ENCODE measurements at regions not wholly inside any gene's neighbourhood (a gene's known extent, or its start where the extent isn't known, plus 50 kb on each side); places are given as distances from the start of the nearest gene placed in this dataset.

GRCh38 chr7:156222611-156223010 is 410.3 kb upstream of the SHH start:
- intact Hi-C loops (cut with DNase I, micrococcal nuclease) = no loop called here
- ATAC-seq = no peak
- no peaks in the 10 kb centered on the region for H3K4me1 Mint-ChIP-seq
- POLR2A ChIA-PET = no interaction called here
- DNase-seq = no peak
- CTCF ChIA-PET = no interaction called here
- no peaks in the 10 kb centered on the region for H3K9me3 Mint-ChIP-seq (ENCODE audit: low read depth)
- no peak overlapping the region for H3K27ac Mint-ChIP-seq
- no peaks in the 10 kb centered on the region for H3K36me3 Mint-ChIP-seq (ENCODE audit: low read depth)
- H3K27me3 Mint-ChIP-seq = peaks cover 5% of the 10 kb centered on the region
- H3K4me3 Mint-ChIP-seq = no peak overlapping the region

GRCh38 chr7:156222151-156222550 is 409.9 kb upstream of the SHH start:
- intact Hi-C loops (cut with DNase I, micrococcal nuclease) = no loop called here

GRCh38 chr7:156220701-156221100 is 408.4 kb upstream of the SHH start:
- H3K4me3 Mint-ChIP-seq = no peak overlapping the region
- ChIA-PET POLR2A (no interaction called here), CTCF (no interaction called here)
- no peaks in the 10 kb centered on the region for H3K36me3 Mint-ChIP-seq (ENCODE audit: low read depth)
- no peaks in the 10 kb centered on the region for H3K9me3 Mint-ChIP-seq (ENCODE audit: low read depth)
- DNase-seq (no peak), ATAC-seq (no peak)
- H3K27ac Mint-ChIP-seq = no peak overlapping the region
- no peaks in the 10 kb centered on the region for H3K4me1 Mint-ChIP-seq
- intact Hi-C loops (cut with DNase I, micrococcal nuclease) = no loop called here
- H3K27me3 Mint-ChIP-seq = peaks cover 5% of the 10 kb centered on the region

More at GRCh38 chr7:156222151-156222550, 409.9 kb upstream of the SHH start:
- H3K27ac Mint-ChIP-seq = no peak overlapping the region
- ChIA-PET POLR2A (no interaction called here), CTCF (no interaction called here)
- no peaks in the 10 kb centered on the region for H3K9me3 Mint-ChIP-seq (ENCODE audit: low read depth)
- no peaks in the 10 kb centered on the region for H3K4me1 Mint-ChIP-seq
- ATAC-seq = no peak
- no peaks in the 10 kb centered on the region for H3K36me3 Mint-ChIP-seq (ENCODE audit: low read depth)
- H3K4me3 Mint-ChIP-seq = no peak overlapping the region
- no peak for DNase-seq
- peaks cover 5% of the 10 kb centered on the region for H3K27me3 Mint-ChIP-seq

- CTCF ChIA-PET = no interaction called here
- ATAC-seq (no peak), DNase-seq (no peak)
- no peaks in the 10 kb centered on the region for H3K9me3 Mint-ChIP-seq (ENCODE audit: low read depth)
- POLR2A ChIA-PET = no interaction called here
- H3K27ac Mint-ChIP-seq = no peak overlapping the region
- H3K4me3 Mint-ChIP-seq = no peak overlapping the region
- H3K27me3 Mint-ChIP-seq = peaks cover 5% of the 10 kb centered on the region
- no peaks in the 10 kb centered on the region for H3K36me3 Mint-ChIP-seq (ENCODE audit: low read depth)
- no peaks in the 10 kb centered on the region for H3K4me1 Mint-ChIP-seq
- intact Hi-C loops (cut with DNase I, micrococcal nuclease) = no loop called here
These were observed 407.9 kb upstream of the SHH start for GRCh38 chr7:156220078-156220605.

GRCh38 chr7:156219307-156220077 is 407.2 kb upstream of the SHH start:
- Mint-ChIP-seq H3K4me3 (no peak overlapping the region), H3K4me1 (no peaks in the 10 kb centered on the region), H3K27ac (no peak overlapping the region), H3K36me3 (ENCODE audit: low read depth) (no peaks in the 10 kb centered on the region), H3K9me3 (ENCODE audit: low read depth) (no peaks in the 10 kb centered on the region), H3K27me3 (peaks cover 5% of the 10 kb centered on the region)
- POLR2A ChIA-PET = no interaction called here
- DNase-seq (no peak), ATAC-seq (no peak)
- CTCF ChIA-PET = no interaction called here
- intact Hi-C loops (cut with DNase I, micrococcal nuclease) = no loop called here

GRCh38 chr7:156218544-156219306 is 406.5 kb upstream of the SHH start:
- Mint-ChIP-seq H3K36me3 (ENCODE audit: low read depth) (no peaks in the 10 kb centered on the region), H3K4me3 (no peak overlapping the region), H3K27me3 (peaks cover 5% of the 10 kb centered on the region), H3K27ac (no peak overlapping the region), H3K4me1 (no peaks in the 10 kb centered on the region), H3K9me3 (ENCODE audit: low read depth) (no peaks in the 10 kb centered on the region)
- ChIA-PET CTCF (interaction anchor here (0.6 kb wide), 1 partner anchor 67 kb away, joined by 3 read pairs; no protein-coding TSS in a partner anchor), POLR2A (no interaction called here)
- no peak for DNase-seq
- intact Hi-C loops (cut with DNase I, micrococcal nuclease) = no loop called here
- ATAC-seq = no peak

GRCh38 chr7:156217803-156218202 is 405.5 kb upstream of the SHH start:
- peaks cover 2% of the 10 kb centered on the region for H3K27me3 Mint-ChIP-seq
- no peaks in the 10 kb centered on the region for H3K4me1 Mint-ChIP-seq
- ATAC-seq (no peak), DNase-seq (no peak)
- POLR2A ChIA-PET = no interaction called here
- H3K9me3 Mint-ChIP-seq (ENCODE audit: low read depth) = no peaks in the 10 kb centered on the region
- H3K27ac Mint-ChIP-seq = no peak overlapping the region
- intact Hi-C loops (cut with DNase I, micrococcal nuclease) = no loop called here
- H3K4me3 Mint-ChIP-seq = no peak overlapping the region
- no peaks in the 10 kb centered on the region for H3K36me3 Mint-ChIP-seq (ENCODE audit: low read depth)
- CTCF ChIA-PET = no interaction called here

GRCh38 chr7:156209087-156209486 is 396.8 kb upstream of the SHH start:
- Mint-ChIP-seq H3K4me3 (no peak overlapping the region), H3K4me1 (no peaks in the 10 kb centered on the region), H3K36me3 (ENCODE audit: low read depth) (no peaks in the 10 kb centered on the region), H3K27ac (no peak overlapping the region), H3K9me3 (ENCODE audit: low read depth) (no peaks in the 10 kb centered on the region), H3K27me3 (no peaks in the 10 kb centered on the region)
- DNase-seq (no peak), ATAC-seq (no peak)
- intact Hi-C loops (cut with DNase I, micrococcal nuclease) = no loop called here
- POLR2A ChIA-PET = no interaction called here
- CTCF ChIA-PET = interaction anchor here (0.6 kb wide), 1 partner anchor 835 kb away, joined by 4 read pairs; no protein-coding TSS in a partner anchor

GRCh38 chr7:156207306-156207705 is 395.0 kb upstream of the SHH start:
- ATAC-seq (no peak), DNase-seq (no peak)
- H3K27me3 Mint-ChIP-seq = no peaks in the 10 kb centered on the region
- no peaks in the 10 kb centered on the region for H3K4me1 Mint-ChIP-seq
- no peaks in the 10 kb centered on the region for H3K36me3 Mint-ChIP-seq (ENCODE audit: low read depth)
- no peak overlapping the region for H3K27ac Mint-ChIP-seq
- no peak overlapping the region for H3K4me3 Mint-ChIP-seq
- CTCF ChIA-PET = no interaction called here
- no peaks in the 10 kb centered on the region for H3K9me3 Mint-ChIP-seq (ENCODE audit: low read depth)
- intact Hi-C loops (cut with DNase I, micrococcal nuclease) = no loop called here
- POLR2A ChIA-PET = no interaction called here

- Mint-ChIP-seq H3K4me3 (no peak overlapping the region), H3K27me3 (no peaks in the 10 kb centered on the region), H3K9me3 (ENCODE audit: low read depth) (no peaks in the 10 kb centered on the region), H3K27ac (no peak overlapping the region), H3K36me3 (ENCODE audit: low read depth) (no peaks in the 10 kb centered on the region), H3K4me1 (no peaks in the 10 kb centered on the region)
- CTCF ChIA-PET = interaction anchor here (0.6 kb wide), 1 partner anchor 239 kb away, joined by 3 read pairs; no protein-coding TSS in a partner anchor
- intact Hi-C loops (cut with DNase I, micrococcal nuclease) = no loop called here
- DNase-seq (no peak), ATAC-seq (no peak)
- POLR2A ChIA-PET = no interaction called here
These were observed 393.9 kb upstream of the SHH start for GRCh38 chr7:156206174-156206573.

GRCh38 chr7:156204820-156205219 is 392.6 kb upstream of the SHH start:
- CTCF ChIA-PET = no interaction called here
- Mint-ChIP-seq H3K36me3 (ENCODE audit: low read depth) (no peaks in the 10 kb centered on the region), H3K27ac (no peak overlapping the region), H3K4me1 (no peaks in the 10 kb centered on the region), H3K4me3 (no peak overlapping the region), H3K27me3 (no peaks in the 10 kb centered on the region), H3K9me3 (ENCODE audit: low read depth) (no peaks in the 10 kb centered on the region)
- intact Hi-C loops (cut with DNase I, micrococcal nuclease) = no loop called here
- no peak for ATAC-seq
- POLR2A ChIA-PET = no interaction called here
- DNase-seq = no peak

- H3K4me1 Mint-ChIP-seq = no peaks in the 10 kb centered on the region
- intact Hi-C loops (cut with DNase I, micrococcal nuclease) = no loop called here
- no peaks in the 10 kb centered on the region for H3K36me3 Mint-ChIP-seq (ENCODE audit: low read depth)
- POLR2A ChIA-PET = no interaction called here
- ATAC-seq = no peak
- no peak overlapping the region for H3K27ac Mint-ChIP-seq
- H3K27me3 Mint-ChIP-seq = no peaks in the 10 kb centered on the region
- H3K4me3 Mint-ChIP-seq = no peak overlapping the region
- H3K9me3 Mint-ChIP-seq (ENCODE audit: low read depth) = no peaks in the 10 kb centered on the region
- no peak for DNase-seq
- CTCF ChIA-PET = no interaction called here
These were observed 391.7 kb upstream of the SHH start for GRCh38 chr7:156203923-156204322.

All from activated CD4-positive, alpha-beta T cell treated with anti-CD3 and anti-CD28 coated beads for 36 hours (primary cell).